Activated naive CD8-positive, alpha-beta T cell treated with anti-CD3 and anti-CD28 coated beads, Interleukin-2, amount 10 ng/mL, durations not matched to agents 7 days and 5 days (primary cell): ENCODE measurements at regions not wholly inside any gene's neighbourhood (a gene's known extent, or its start where the extent isn't known, plus 50 kb on each side); places are given as distances from the start of the nearest gene placed in this dataset.

Experiments
- ATAC-seq: fragments of 150-1000 bp; cut with Tn5 transposase; one replicate; pipeline ENCODE4 v1.10.0; 2021; ENCODE audit warnings: low read depth, moderate library complexity
- POLR2A ChIA-PET: fragments of 350-600 bp; sonication (Branson Sonifier 250); formaldehyde crosslinking; loops from one replicate; lab custom pipeline; 2021; ENCODE audit warnings: antibody characterized with exemption; lab: Charles Lee
- DNase-seq: peaks from one replicate; pipeline ENCODE4 v3.0.0; 2021
- H3K27ac Mint-ChIP-seq: one replicate; pipeline ENCODE4 v1.8.0; 2022; ENCODE audit warnings: mild to moderate bottlenecking, mixed read lengths
- H3K27me3 Mint-ChIP-seq: one replicate; pipeline ENCODE4 v1.8.0; 2022; ENCODE audit warnings: mild to moderate bottlenecking, moderate library complexity, mixed read lengths
- H3K36me3 Mint-ChIP-seq: one replicate; pipeline ENCODE4 v1.8.0; 2021; ENCODE audit warnings: mild to moderate bottlenecking, mixed read lengths
- H3K4me1 Mint-ChIP-seq: one replicate; pipeline ENCODE4 v1.8.0; 2021; ENCODE audit warnings: mixed read lengths
- H3K4me3 Mint-ChIP-seq: one replicate; pipeline ENCODE4 v1.8.0; 2022; ENCODE audit warnings: mild to moderate bottlenecking, moderate library complexity, mixed read lengths
- H3K9me3 Mint-ChIP-seq: one replicate; pipeline ENCODE4 v1.8.0; 2021; ENCODE audit warnings: mixed read lengths

GRCh38 chr6:43873806-43874714 is 104.0 kb downstream of the VEGFA start:
- peaks cover 15% of the 10 kb centered on the region for H3K27me3 Mint-ChIP-seq
- H3K27ac Mint-ChIP-seq, result no peak overlapping the region
- H3K4me3 Mint-ChIP-seq, result no peak overlapping the region
- POLR2A ChIA-PET, result no interaction called here
- DNase-seq (no peak), ATAC-seq (no peak)
- no peaks in the 10 kb centered on the region for H3K36me3 Mint-ChIP-seq
- H3K4me1 Mint-ChIP-seq, result no peaks in the 10 kb centered on the region
- H3K9me3 Mint-ChIP-seq, result no peaks in the 10 kb centered on the region

- no peak overlapping the region for H3K27ac Mint-ChIP-seq
- no peak overlapping the region for H3K4me3 Mint-ChIP-seq
- DNase-seq (no peak), ATAC-seq (no peak)
- H3K36me3 Mint-ChIP-seq, result no peaks in the 10 kb centered on the region
- no peaks in the 10 kb centered on the region for H3K9me3 Mint-ChIP-seq
- peaks cover 15% of the 10 kb centered on the region for H3K27me3 Mint-ChIP-seq
- POLR2A ChIA-PET, result no interaction called here
- no peaks in the 10 kb centered on the region for H3K4me1 Mint-ChIP-seq
Measured at GRCh38 chr6:43871933-43872332, 101.9 kb downstream of the VEGFA start.

GRCh38 chr6:43871284-43871683 is 101.3 kb downstream of the VEGFA start:
- no peak overlapping the region for H3K27ac Mint-ChIP-seq
- H3K4me1 Mint-ChIP-seq, result no peaks in the 10 kb centered on the region
- POLR2A ChIA-PET, result no interaction called here
- peaks cover 15% of the 10 kb centered on the region for H3K27me3 Mint-ChIP-seq
- ATAC-seq (no peak), DNase-seq (no peak)
- no peaks in the 10 kb centered on the region for H3K36me3 Mint-ChIP-seq
- H3K9me3 Mint-ChIP-seq, result no peaks in the 10 kb centered on the region
- H3K4me3 Mint-ChIP-seq, result no peak overlapping the region

- no peaks in the 10 kb centered on the region for H3K9me3 Mint-ChIP-seq
- H3K27ac Mint-ChIP-seq, result no peak overlapping the region
- DNase-seq (no peak), ATAC-seq (no peak)
- H3K36me3 Mint-ChIP-seq, result no peaks in the 10 kb centered on the region
- POLR2A ChIA-PET, result no interaction called here
- no peak overlapping the region for H3K4me3 Mint-ChIP-seq
- H3K27me3 Mint-ChIP-seq, result peaks cover 18% of the 10 kb centered on the region
- no peaks in the 10 kb centered on the region for H3K4me1 Mint-ChIP-seq
Measured at GRCh38 chr6:43870660-43871061, 100.7 kb downstream of the VEGFA start.

- POLR2A ChIA-PET, result no interaction called here
Measured at GRCh38 chr6:43869792-43870659, 100.0 kb downstream of the VEGFA start.

GRCh38 chr6:43869079-43869710 is 99.2 kb downstream of the VEGFA start:
- POLR2A ChIA-PET, result no interaction called here
- Mint-ChIP-seq H3K27me3 (peaks cover 18% of the 10 kb centered on the region), H3K27ac (no peak overlapping the region), H3K36me3 (no peaks in the 10 kb centered on the region), H3K9me3 (no peaks in the 10 kb centered on the region), H3K4me1 (no peaks in the 10 kb centered on the region), H3K4me3 (no peak overlapping the region)
- ATAC-seq, result no peak
- no peak for DNase-seq

More at GRCh38 chr6:43869792-43870659, 100.0 kb downstream of the VEGFA start:
- Mint-ChIP-seq H3K9me3 (no peaks in the 10 kb centered on the region), H3K36me3 (no peaks in the 10 kb centered on the region), H3K27ac (no peak overlapping the region), H3K27me3 (peaks cover 18% of the 10 kb centered on the region), H3K4me1 (no peaks in the 10 kb centered on the region), H3K4me3 (no peak overlapping the region)
- no peak for DNase-seq
- no peak for ATAC-seq

GRCh38 chr6:43868467-43868866 is 98.5 kb downstream of the VEGFA start:
- no peak overlapping the region for H3K27ac Mint-ChIP-seq
- no peak overlapping the region for H3K4me3 Mint-ChIP-seq
- peaks cover 18% of the 10 kb centered on the region for H3K27me3 Mint-ChIP-seq
- DNase-seq, result no peak
- no peaks in the 10 kb centered on the region for H3K36me3 Mint-ChIP-seq
- no peaks in the 10 kb centered on the region for H3K9me3 Mint-ChIP-seq
- H3K4me1 Mint-ChIP-seq, result no peaks in the 10 kb centered on the region
- POLR2A ChIA-PET, result no interaction called here
- ATAC-seq, result no peak

GRCh38 chr6:43867996-43868395 is 98.0 kb downstream of the VEGFA start:
- Mint-ChIP-seq H3K9me3 (no peaks in the 10 kb centered on the region), H3K27me3 (peaks cover 18% of the 10 kb centered on the region), H3K4me3 (no peak overlapping the region), H3K4me1 (no peaks in the 10 kb centered on the region), H3K27ac (no peak overlapping the region), H3K36me3 (no peaks in the 10 kb centered on the region)
- no peak for DNase-seq
- no peak for ATAC-seq
- POLR2A ChIA-PET, result no interaction called here

- no peak for DNase-seq
- ATAC-seq, result no peak
- no peak overlapping the region for H3K4me3 Mint-ChIP-seq
- POLR2A ChIA-PET, result no interaction called here
- no peaks in the 10 kb centered on the region for H3K4me1 Mint-ChIP-seq
- H3K27me3 Mint-ChIP-seq, result peaks cover 15% of the 10 kb centered on the region
- no peaks in the 10 kb centered on the region for H3K36me3 Mint-ChIP-seq
- no peak overlapping the region for H3K27ac Mint-ChIP-seq
- no peaks in the 10 kb centered on the region for H3K9me3 Mint-ChIP-seq
Measured at GRCh38 chr6:43867246-43867645, 97.2 kb downstream of the VEGFA start.

GRCh38 chr6:43865932-43866645 is 96.1 kb downstream of the VEGFA start:
- Mint-ChIP-seq H3K9me3 (no peaks in the 10 kb centered on the region), H3K4me3 (no peak overlapping the region), H3K27me3 (peaks cover 7% of the 10 kb centered on the region), H3K36me3 (no peaks in the 10 kb centered on the region), H3K4me1 (no peaks in the 10 kb centered on the region), H3K27ac (no peak overlapping the region)
- POLR2A ChIA-PET, result no interaction called here
- ATAC-seq (no peak), DNase-seq (no peak)

GRCh38 chr6:43865086-43865485 is 95.1 kb downstream of the VEGFA start:
- no peak for DNase-seq
- POLR2A ChIA-PET, result no interaction called here
- H3K4me3 Mint-ChIP-seq, result no peak overlapping the region
- H3K36me3 Mint-ChIP-seq, result no peaks in the 10 kb centered on the region
- H3K9me3 Mint-ChIP-seq, result no peaks in the 10 kb centered on the region
- peaks cover 5% of the 10 kb centered on the region for H3K27me3 Mint-ChIP-seq
- no peak for ATAC-seq
- no peak overlapping the region for H3K27ac Mint-ChIP-seq
- no peaks in the 10 kb centered on the region for H3K4me1 Mint-ChIP-seq

GRCh38 chr6:43862925-43863324 is 92.9 kb downstream of the VEGFA start:
- DNase-seq (no peak), ATAC-seq (no peak)
- Mint-ChIP-seq H3K27ac (no peak overlapping the region), H3K36me3 (no peaks in the 10 kb centered on the region), H3K27me3 (peaks cover 5% of the 10 kb centered on the region), H3K4me3 (no peak overlapping the region), H3K4me1 (no peaks in the 10 kb centered on the region), H3K9me3 (no peaks in the 10 kb centered on the region)
- POLR2A ChIA-PET, result no interaction called here
